Sigmoid colon (tissue), 6 donors: ENCODE measurements at regions not wholly inside any gene's neighbourhood (a gene's known extent, or its start where the extent isn't known, plus 50 kb on each side); places are given as distances from the start of the nearest gene placed in this dataset.

Experiments
- DNase-seq: peaks from one replicate; pipeline ENCODE4 v3.0.0-alpha.2; 2019
- H3K27ac ChIP-seq, 4 donors: fragments of 200-600 bp; sonication (generic); one replicate each; pipeline ENCODE4 v1.5.1; 2016 to 2019; ENCODE audit warnings: mild to moderate bottlenecking in 1 of 4
- H3K27me3 ChIP-seq, 3 donors: fragments of 200-600 bp; sonication (generic); one replicate each; pipeline ENCODE4 v1.5.1; 2019; ENCODE audit warnings: mild to moderate bottlenecking in 1 of 3
- H3K36me3 ChIP-seq, 4 donors: fragments of 200-600 bp; sonication (generic); one replicate each; pipeline ENCODE4 v1.5.1; 2016 to 2019
- H3K4me1 ChIP-seq, 4 donors: fragments of 200-600 bp; sonication (generic); one replicate each; pipeline ENCODE4 v1.5.1; 2017 to 2019
- H3K4me3 ChIP-seq, 4 donors: fragments of 200-600 bp; sonication (generic); one replicate each; pipeline ENCODE4 v1.5.1; 2017 to 2019; ENCODE audit warnings: mild to moderate bottlenecking in 2 of 4, moderate library complexity in 1 of 4
- H3K9me3 ChIP-seq, 4 donors: fragments of 200-600 bp in 3 of 4; sonication (generic) in 3 of 4; one replicate each; pipeline versions ENCODE4 v1.5.1 to v1.6.1; 2013 to 2019
- EP300 ChIP-seq, 4 donors: sonication (generic); formaldehyde crosslinking; IDR thresholded peaks; one replicate each; pipeline ENCODE4 v1.6.1; 2017; ENCODE audit warnings: antibody characterized with exemption in 4 of 4
- POLR2A ChIP-seq, 2 donors: fragments of 450-650 bp; IDR thresholded peaks; one replicate each; pipeline ENCODE4 v1.6.1; 2016; ENCODE audit warnings: antibody characterized with exemption in 2 of 2, mild to moderate bottlenecking in 2 of 2, moderate library complexity in 2 of 2
- POLR2AphosphoS5 ChIP-seq, 4 donors: sonication (generic); formaldehyde crosslinking; IDR thresholded peaks; one replicate each; pipeline ENCODE4 v1.6.1; 2017; ENCODE audit warnings: antibody characterized with exemption in 4 of 4
- WGBS, 2 donors: extraction: QIAGEN DNeasy Blood & Tissue Kit; methylation state at CpG; one replicate each; pipeline ENCODE4 v1.1.7; 2013; 5-methylcytosine and 5-hydroxymethylcytosine counted together
- intact Hi-C: fragments of 100-400 bp; cut with DNase I; formaldehyde crosslinking; loops from one replicate; pipeline ENCODE4 v1.15.1; 2023
- TF ChIP-seq, protein P1 (sequence below), 4 experiments: fragments of 450-650 bp in 3 of 4; fragments of 200-600 bp in 1 of 4; IDR thresholded peaks; one replicate each; pipeline ENCODE4 v1.5.1; 2016 to 2019; ENCODE audit warnings: antibody characterized with exemption in 4 of 4, mild to moderate bottlenecking in 3 of 4, moderate library complexity in 2 of 4
- donor health status: healthy with polysubstance abuse.
- donor health status: healthy.

DNA sequence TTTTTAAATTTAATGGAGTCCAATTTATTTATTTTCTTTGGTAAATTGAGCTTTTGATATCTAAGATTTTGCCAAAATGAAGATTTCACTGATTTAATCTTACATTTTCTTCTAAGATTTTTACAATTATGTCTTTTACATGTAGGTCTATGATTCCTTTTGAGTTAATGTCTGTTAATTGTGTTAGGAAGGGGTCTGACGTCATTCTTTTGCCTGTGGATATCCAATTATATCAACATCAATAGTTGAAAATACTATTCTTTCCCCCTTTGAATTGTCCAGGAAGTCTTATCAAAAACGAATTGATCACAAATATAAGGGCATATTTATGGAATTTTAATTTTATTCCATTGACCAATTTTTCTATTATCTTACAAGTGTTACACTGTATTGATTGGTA, 1258.8 kb upstream of the B3GALT2 start:
- Histone ChIP-seq H3K4me3 (no peak overlapping the region), H3K9me3 (peaks cover 0 to 3% (median 0%) of the 10 kb centered on the region in 4 donors), H3K27me3 (no peaks in the 10 kb centered on the region), H3K36me3 (no peaks in the 10 kb centered on the region), H3K27ac (no peak overlapping the region), H3K4me1 (no peaks in the 10 kb centered on the region)
- intact Hi-C loops: no loop called here
- WGBS, 2 donors: 51 to 76% methylated on average over 2 of the region's 2 CpGs
- no peak for DNase-seq
- TF ChIP-seq POLR2A (IDR thresholded peaks at IDR 0.05): no peak
- no peak for TF ChIP-seq EP300 (IDR thresholded peaks at IDR 0.05)
- TF ChIP-seq, protein P1, sequence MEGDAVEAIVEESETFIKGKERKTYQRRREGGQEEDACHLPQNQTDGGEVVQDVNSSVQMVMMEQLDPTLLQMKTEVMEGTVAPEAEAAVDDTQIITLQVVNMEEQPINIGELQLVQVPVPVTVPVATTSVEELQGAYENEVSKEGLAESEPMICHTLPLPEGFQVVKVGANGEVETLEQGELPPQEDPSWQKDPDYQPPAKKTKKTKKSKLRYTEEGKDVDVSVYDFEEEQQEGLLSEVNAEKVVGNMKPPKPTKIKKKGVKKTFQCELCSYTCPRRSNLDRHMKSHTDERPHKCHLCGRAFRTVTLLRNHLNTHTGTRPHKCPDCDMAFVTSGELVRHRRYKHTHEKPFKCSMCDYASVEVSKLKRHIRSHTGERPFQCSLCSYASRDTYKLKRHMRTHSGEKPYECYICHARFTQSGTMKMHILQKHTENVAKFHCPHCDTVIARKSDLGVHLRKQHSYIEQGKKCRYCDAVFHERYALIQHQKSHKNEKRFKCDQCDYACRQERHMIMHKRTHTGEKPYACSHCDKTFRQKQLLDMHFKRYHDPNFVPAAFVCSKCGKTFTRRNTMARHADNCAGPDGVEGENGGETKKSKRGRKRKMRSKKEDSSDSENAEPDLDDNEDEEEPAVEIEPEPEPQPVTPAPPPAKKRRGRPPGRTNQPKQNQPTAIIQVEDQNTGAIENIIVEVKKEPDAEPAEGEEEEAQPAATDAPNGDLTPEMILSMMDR (IDR thresholded peaks at IDR 0.05): no peak
- TF ChIP-seq POLR2AphosphoS5 (IDR thresholded peaks at IDR 0.05): no peak

DNA sequence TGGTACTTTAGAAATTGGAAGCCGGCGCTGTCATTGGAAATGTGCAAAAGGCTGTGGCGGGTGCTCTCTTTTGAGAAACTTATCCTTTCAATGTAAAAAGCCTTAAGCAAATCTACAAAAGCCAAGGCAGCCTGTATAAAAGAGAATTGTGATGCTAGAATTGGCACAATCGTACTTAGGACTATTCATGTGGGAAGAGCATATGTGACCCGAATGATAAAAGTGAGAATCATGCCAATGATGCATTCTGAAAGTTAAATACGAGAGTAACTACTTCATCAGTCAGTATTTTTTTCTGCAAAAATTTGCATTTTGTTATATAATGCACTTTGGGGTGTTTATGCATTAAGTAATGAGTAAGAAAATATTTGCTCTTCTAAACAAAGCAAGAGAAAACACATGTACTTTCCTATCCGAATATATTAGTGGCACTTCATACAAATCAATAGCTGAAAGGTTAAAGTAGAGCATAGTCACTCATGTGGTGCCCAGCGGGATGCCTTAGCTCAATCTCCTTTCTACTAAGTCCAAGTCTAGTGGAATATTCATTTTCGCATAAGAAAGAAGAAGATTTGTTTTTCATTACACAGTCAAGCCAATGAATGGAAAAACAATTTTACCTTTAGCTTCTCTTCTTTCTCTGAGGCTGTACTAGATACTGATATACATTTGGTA, 1256.6 kb upstream of the B3GALT2 start:
- no peak overlapping the region for H3K27ac ChIP-seq
- H3K4me1 ChIP-seq: no peaks in the 10 kb centered on the region
- H3K4me3 ChIP-seq: no peak overlapping the region
- no peak for TF ChIP-seq POLR2AphosphoS5 (IDR thresholded peaks at IDR 0.05)
- TF ChIP-seq EP300 (IDR thresholded peaks at IDR 0.05): no peak
- TF ChIP-seq, protein P1 (IDR thresholded peaks at IDR 0.05): no peak
- TF ChIP-seq POLR2A (IDR thresholded peaks at IDR 0.05): no peak
- 84 to 88% methylated on average over 9 of the region's 9 CpGs for WGBS, 2 donors
- H3K27me3 ChIP-seq: no peaks in the 10 kb centered on the region
- intact Hi-C loops: no loop called here
- peaks cover 0 to 3% (median 0%) of the 10 kb centered on the region in 4 donors for H3K9me3 ChIP-seq
- no peaks in the 10 kb centered on the region for H3K36me3 ChIP-seq
- DNase-seq: no peak

DNA sequence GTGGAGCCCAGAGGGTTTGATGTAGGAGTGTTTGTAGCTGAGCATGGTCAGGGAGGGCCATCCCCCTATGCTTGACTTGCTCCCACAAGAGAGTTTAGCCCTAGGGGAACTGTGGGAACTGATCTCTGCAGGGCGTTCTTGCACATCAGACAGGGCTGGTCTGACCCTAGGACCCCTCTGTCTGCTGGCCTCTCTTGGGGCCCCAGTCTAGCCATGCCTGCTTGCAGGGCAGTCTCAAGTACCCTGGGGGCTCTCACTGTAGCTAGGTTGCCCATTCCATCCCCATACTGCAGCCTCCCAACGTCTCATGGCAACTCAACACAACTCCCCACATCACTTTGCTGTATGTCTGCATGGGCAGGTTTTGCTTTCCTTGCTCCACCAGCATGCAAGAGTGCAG, 1250.7 kb upstream of the B3GALT2 start:
- DNase-seq: no peak
- H3K4me3 ChIP-seq: no peak overlapping the region
- intact Hi-C loops: no loop called here
- no peaks in the 10 kb centered on the region for H3K4me1 ChIP-seq
- no peaks in the 10 kb centered on the region for H3K27me3 ChIP-seq
- H3K36me3 ChIP-seq: no peaks in the 10 kb centered on the region
- no peak overlapping the region for H3K27ac ChIP-seq
- 73 to 82% methylated on average over 2 of the region's 2 CpGs for WGBS, 2 donors
- no peak for TF ChIP-seq POLR2A (IDR thresholded peaks at IDR 0.05)
- no peak for TF ChIP-seq POLR2AphosphoS5 (IDR thresholded peaks at IDR 0.05)
- TF ChIP-seq, protein P1 (IDR thresholded peaks at IDR 0.05): no peak
- no peak for TF ChIP-seq EP300 (IDR thresholded peaks at IDR 0.05)
- H3K9me3 ChIP-seq: peaks cover 0 to 3% (median 0%) of the 10 kb centered on the region in 4 donors

DNA sequence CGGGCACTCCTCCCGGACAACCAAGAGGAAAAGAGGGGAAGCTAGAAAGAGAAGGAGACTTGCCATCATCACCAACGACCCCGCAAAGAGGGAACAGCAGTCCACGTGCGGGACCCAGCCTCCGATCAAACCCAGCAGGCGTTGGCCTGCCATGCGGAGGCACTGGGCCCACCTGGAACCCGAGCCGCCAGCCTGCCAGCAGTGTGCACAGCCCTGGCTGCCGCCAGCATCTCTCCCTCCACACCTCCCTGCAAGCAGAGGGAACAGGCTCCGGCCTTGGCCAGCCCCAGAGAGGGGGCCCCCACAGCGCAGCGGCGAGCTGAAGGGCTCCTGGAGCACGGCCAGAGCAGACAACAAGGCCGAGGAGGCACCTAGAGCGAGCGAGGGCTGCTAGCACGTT, 1244.7 kb upstream of the B3GALT2 start:
- intact Hi-C loops: no loop called here
- Histone ChIP-seq H3K4me3 (no peak overlapping the region), H3K9me3 (no peaks in the 10 kb centered on the region), H3K36me3 (no peaks in the 10 kb centered on the region), H3K27me3 (no peaks in the 10 kb centered on the region), H3K27ac (no peak overlapping the region), H3K4me1 (no peaks in the 10 kb centered on the region)
- 88 to 95% methylated on average over 21 of the region's 21 CpGs for WGBS, 2 donors
- TF ChIP-seq, protein P1 (IDR thresholded peaks at IDR 0.05): no peak
- TF ChIP-seq POLR2AphosphoS5 (IDR thresholded peaks at IDR 0.05) (no peak), EP300 (IDR thresholded peaks at IDR 0.05) (no peak), POLR2A (IDR thresholded peaks at IDR 0.05) (no peak)
- no peak for DNase-seq

DNA sequence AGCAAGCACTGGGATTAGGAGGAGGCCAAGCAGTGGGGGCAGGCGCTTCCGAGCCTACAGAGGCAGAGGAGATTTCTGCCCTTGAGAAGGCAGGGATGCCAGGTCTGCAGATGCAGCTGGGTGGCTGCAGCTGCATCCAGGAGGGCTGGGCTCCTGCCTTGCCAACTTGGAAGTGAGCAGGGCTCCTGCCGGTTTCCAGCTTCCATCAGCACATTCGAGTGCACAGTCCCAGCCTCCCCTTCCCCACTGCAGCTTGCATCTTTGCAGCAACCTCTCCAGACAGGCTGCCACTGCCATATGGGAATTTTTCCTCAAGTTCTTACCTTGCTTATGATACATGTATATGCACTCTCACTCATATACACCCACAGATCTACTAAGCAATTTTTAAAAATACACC, 1234.3 kb upstream of the B3GALT2 start:
- H3K36me3 ChIP-seq: no peaks in the 10 kb centered on the region
- no peak overlapping the region for H3K27ac ChIP-seq
- H3K4me1 ChIP-seq: no peaks in the 10 kb centered on the region
- H3K4me3 ChIP-seq: no peak overlapping the region
- TF ChIP-seq, protein P1 (IDR thresholded peaks at IDR 0.05): no peak
- TF ChIP-seq POLR2A (IDR thresholded peaks at IDR 0.05) (no peak), EP300 (IDR thresholded peaks at IDR 0.05) (no peak)
- intact Hi-C loops: no loop called here
- peaks cover 0 to 3% (median 0%) of the 10 kb centered on the region in 4 donors for H3K9me3 ChIP-seq
- WGBS, 2 donors: 72 to 86% methylated on average over 4 of the region's 4 CpGs
- no peak for DNase-seq
- no peaks in the 10 kb centered on the region for H3K27me3 ChIP-seq
